ENCODE measurements at regions not wholly inside any gene's neighbourhood (a gene's known extent, or its start where the extent isn't known, plus 50 kb on each side); places are given as distances from the start of the nearest gene placed in this dataset.

- TF ChIP-seq CTCF (IDR thresholded peaks at IDR 0.05) (no peak), POLR2A (IDR thresholded peaks at IDR 0.05) (no peak)
Measured at GRCh38 chr2:125642032-125642431, 1013.9 kb upstream of the GYPC start.
